Glomerular endothelial cell (primary cell): ENCODE measurements at regions not wholly inside any gene's neighbourhood (a gene's known extent, or its start where the extent isn't known, plus 50 kb on each side); places are given as distances from the start of the nearest gene placed in this dataset.
"Not testable (repeated sequence)": the region's sequence is repeated elsewhere in the genome, so short reads cannot be mapped to it uniquely, and the experiment has no call there.

Experiments used
- DNase-seq: peaks from one replicate; pipeline ENCODE4 v3.0.0-alpha.2; 2011; ENCODE audit warnings: low read depth, low spot score; ENCODE audit errors: extremely low read depth

- DNase-seq: no peak
Measured at GRCh38 chr2:67755156-67755882, 307.5 kb downstream of the C1D start.

- no peak for DNase-seq
Measured at GRCh38 chr2:67760995-67761394, 301.8 kb downstream of the C1D start.

- no peak for DNase-seq
Measured at GRCh38 chr2:67771380-67771779, 291.4 kb downstream of the C1D start.

GRCh38 chr2:67772216-67773170 lies 290.3 kb downstream of the C1D start:
- no peak for DNase-seq

GRCh38 chr2:67773851-67774250 lies 289.0 kb downstream of the C1D start:
- DNase-seq: no peak

DNA sequence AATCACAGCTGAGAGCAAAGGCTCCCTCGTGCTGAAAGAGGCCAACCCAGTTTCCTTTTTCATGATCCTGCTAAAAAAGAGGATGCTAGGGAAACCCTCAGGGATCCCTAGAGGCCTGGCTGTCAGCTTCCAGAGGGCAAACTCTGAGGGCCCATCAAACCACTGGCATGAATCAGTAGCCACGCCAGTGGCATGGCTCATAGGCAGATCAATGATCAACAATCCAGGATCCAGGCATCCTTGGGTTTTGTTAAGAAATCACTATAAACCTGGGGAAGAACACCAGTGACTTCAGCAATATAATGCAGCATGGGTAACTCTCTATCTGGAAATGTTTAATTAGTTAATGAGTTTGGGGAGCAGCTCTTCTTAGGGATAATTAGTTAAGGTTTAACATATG lies 286.5 kb downstream of the C1D start:
- no peak for DNase-seq

- DNase-seq: no peak
Measured at GRCh38 chr2:67777010-67777409, 285.8 kb downstream of the C1D start.

DNA sequence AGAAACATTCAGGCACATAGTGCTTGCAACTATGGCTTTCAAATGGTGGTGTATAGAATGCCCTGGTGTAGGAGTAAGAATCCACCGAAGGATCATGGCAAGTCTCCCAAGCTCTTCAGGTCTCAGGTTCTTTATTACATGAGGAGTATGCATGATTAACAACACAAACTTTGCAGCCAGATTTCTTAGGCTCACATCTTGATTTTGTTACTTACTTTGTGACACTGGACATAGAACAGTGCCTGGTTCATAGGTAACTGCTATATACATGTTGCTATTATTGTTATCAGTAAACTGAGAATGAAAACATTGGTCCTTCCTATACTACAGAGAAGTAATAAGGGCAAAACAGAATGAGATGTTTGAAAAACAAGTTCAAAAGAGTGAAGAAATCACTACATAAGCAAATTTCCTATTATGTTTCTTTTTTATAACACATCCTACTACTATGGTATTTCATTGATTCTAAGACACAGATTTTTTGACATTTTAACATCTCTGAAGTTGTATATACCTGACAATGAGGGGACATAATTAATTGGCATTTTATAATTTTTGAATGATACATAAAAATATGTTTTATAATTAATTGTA lies 284.9 kb downstream of the C1D start:
- no peak for DNase-seq

DNA sequence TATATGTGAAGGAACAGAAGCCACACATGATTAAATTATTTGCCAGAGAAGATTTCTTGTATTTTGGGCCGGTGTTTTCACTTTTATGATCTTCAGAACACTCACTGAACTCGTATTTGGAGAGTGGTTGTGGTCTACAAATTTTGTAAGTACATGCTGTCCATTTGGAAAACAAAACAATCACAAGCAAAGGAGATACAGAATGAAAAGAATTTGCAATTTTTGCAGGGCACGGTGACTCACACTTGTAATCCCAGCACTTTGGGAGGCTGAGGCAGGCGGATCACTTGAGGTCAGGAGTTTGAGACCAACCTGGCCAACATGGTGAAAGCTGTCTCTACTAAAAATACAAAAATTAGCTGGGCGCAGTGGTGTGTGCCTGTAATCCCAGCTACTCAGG lies 282.0 kb downstream of the C1D start:
- DNase-seq: not testable (repeated sequence)

DNA sequence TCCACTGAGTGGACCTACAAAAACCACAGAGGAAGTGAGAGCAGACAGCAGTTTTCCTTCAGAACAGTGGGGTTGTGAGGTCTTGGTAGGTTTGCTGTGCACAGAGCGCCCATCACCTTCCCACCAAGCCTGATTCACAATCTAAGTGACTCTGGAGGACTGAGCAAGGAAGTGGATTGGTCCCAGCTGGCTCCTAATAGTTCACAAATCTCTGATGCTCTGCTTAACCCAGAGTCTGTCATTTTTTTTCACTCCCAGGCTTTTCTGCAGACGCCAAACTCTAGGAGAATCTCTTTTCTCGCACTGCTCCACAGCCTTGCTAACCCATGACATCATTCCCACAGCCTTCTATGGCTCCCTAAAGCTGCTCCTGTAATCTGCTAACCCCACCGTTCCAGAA lies 280.4 kb downstream of the C1D start:
- no peak for DNase-seq

DNA sequence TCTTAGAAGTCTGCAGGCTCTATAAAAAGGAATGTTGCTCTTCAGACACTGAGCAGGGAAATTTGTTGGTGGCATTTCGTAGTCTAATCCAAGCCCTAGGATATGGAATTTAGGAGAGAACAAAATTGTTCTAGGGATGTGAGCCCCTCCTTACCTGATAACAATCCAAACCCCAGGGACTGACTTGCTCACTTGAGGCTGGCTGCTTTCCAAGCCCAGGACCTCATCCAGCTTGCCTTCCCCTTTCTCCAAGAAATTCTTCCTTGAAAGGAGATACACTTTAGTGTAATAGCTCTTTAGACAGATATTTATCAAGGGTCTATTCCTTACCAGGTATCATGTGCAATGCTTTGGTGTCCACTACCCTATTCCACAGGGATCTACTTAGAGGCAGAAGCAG lies 279.8 kb downstream of the C1D start:
- DNase-seq: no peak

DNA sequence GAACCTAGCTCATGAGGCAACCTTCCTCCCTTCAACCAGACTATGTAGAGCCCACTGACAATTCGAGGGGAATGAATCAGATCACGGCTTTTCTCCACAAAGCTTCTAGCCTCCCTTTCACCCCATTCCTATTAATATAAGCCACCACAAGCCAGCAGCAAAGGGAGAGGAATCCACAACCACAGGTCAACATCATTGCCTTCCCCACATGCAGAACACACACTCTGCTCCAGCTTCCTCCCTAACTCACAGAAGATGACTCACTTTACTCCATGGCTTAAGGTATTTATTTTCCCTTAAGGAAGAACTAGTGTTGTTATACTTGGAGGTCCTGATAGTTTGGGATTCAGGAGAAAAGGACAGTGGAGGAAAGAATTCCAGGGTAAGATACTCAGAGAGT lies 272.2 kb downstream of the C1D start:
- no peak for DNase-seq

DNA sequence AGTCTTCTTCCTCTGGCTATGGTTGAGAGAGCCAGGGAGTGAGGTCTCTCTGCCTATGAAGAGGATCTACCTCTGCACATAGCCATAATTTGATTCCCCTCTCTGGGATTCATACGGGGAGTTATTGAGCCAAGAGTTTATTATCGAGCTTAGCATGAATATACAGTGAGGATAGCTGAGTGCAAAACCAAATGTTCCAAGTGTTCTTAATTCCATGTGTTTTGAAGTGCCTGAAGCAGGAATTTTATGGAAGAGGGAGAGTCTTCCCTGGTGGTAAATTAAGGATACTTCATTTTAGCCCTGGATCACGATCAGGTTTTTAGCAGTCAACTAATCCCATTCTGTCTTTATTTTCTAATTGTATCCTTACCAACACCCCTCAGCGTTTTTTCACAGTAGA lies 270.6 kb downstream of the C1D start:
- no peak for DNase-seq

DNA sequence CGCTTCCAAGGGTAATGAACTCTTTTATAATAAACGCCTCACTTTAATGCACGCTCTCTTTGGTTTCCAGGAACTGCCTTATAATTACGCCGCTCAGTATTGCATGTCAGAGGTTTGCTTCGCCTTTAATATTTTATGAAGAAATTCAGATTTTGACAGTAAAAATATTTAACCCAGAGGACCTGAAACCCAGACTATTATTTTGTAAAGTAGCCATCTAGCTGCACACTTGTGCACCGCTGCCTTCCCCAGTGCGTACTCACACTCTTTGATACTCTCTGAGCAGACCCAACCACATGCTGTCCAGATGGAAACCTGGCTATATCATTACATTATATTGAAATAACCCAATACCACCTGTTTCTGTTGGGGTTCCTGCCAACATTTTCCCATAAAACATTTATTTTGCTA lies 270.1 kb downstream of the C1D start:
- no peak for DNase-seq

DNA sequence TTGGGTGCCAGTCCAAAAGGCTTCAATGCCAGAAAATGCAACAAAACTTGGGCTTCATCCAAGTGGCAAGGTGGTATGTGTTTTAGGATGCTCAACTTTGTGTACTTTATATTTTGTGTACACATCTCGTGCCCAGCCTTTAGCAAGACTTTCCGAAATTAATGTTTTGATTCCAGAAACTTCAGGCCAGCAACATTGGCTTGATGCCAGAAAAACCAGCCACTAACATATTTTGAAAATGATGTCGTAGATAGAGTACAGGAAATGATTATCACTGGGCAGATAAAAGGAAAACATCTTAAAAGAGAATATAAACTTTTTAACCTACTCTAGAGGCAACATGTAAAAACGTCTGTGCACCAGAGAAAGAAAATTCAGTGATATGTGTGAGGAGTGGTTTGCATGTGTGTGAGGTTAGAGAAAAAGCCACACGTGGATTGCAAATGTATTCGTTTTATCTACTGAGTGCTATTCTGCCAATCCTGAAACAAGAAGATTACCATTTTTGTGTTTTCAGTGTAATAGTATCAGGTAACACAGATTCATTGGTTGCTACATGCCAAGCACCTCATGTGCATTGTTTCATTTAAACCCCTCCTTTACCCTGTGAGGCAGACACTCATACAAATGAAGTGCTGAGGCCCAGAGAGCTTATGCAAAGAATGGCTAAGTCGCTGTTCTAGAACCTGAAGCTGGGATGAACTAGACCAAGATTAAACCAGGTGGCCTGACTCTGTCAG lies 264.8 kb downstream of the C1D start:
- no peak for DNase-seq

DNA sequence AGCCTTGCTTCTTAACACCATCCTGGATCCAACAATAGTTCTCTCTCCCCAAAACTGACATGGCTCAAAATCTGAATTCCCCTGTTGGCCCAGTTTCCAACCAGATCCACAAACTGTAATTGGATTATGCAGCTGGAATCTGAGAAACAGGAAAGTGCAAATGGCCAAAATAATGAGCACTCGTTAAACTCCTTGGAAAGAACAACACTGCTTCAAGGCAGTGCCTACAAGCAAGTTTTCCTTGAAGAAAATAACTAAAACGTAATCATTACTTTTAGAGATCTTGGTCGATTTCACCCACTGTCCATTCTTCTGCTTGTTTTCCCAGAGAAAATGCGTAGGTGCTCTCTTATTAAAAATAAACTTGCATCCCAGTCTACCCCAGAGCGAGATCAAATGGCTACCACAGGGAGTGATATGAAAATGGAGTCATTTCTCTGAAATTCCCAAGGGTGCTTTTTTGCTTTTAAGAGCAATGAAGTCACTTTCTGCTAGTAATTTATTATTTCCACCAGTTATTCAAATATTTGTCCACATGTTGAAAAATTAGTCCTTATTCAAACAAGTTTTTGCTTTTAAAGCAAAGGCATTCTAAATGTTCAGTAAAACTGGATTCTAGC lies 264.2 kb downstream of the C1D start:
- no peak for DNase-seq

GRCh38 chr2:67799886-67800285 lies 262.9 kb downstream of the C1D start:
- DNase-seq: no peak

- DNase-seq: no peak
Measured at GRCh38 chr2:67802291-67802690, 260.5 kb downstream of the C1D start.

DNA sequence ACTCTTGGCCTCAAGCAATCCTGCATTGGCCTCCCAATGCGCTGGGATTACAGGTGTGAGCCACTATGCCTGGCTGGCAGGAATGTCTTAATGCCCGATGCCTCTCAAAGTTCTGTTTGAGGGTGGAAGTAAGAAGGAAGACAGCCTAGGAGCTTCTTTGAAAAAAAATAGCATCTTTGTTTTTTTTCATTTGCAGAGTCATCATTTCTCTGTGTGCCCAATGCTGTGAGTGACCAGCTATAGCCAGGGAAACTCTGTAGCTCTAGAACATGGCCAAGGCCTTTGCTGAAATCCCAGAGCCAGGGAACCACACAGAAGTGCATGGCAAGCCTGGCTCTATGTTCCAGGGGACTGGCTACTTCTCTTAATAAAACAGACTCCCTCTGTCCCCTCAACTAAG lies 260.0 kb downstream of the C1D start:
- no peak for DNase-seq

- no peak for DNase-seq
Measured at GRCh38 chr2:67806816-67807215, 256.0 kb downstream of the C1D start.

GRCh38 chr2:67808112-67808511 lies 254.7 kb downstream of the C1D start:
- no peak for DNase-seq
